Stimulated activated CD4-positive, alpha-beta T cell treated with anti-CD3 and anti-CD28 coated beads, Interleukin-2, amount 100 ng/mL, for 48 hours (primary cell): ENCODE measurements at regions not wholly inside any gene's neighbourhood (a gene's known extent, or its start where the extent isn't known, plus 50 kb on each side); places are given as distances from the start of the nearest gene placed in this dataset.
A peak's percentile ranks its signal among the peaks of the same experiment; 100 is the strongest.
"Not testable (repeated sequence)": the region's sequence is repeated elsewhere in the genome, so short reads cannot be mapped to it uniquely, and the experiment has no call there.

Source experiments
- DNase-seq, 2 donors: peaks; one replicate each; pipeline ENCODE4 v3.0.0-alpha.2; 2020

GRCh38 chr12:11540156-11540555 lies 109.3 kb upstream of the ETV6 start:
- no peak for DNase-seq

GRCh38 chr12:11540615-11541310 lies 108.7 kb upstream of the ETV6 start:
- no peak for DNase-seq

GRCh38 chr12:11542599-11542998 lies 106.9 kb upstream of the ETV6 start:
- no peak for DNase-seq

- no peak for DNase-seq
Measured at GRCh38 chr12:11543457-11544158, 105.9 kb upstream of the ETV6 start.

GRCh38 chr12:11545484-11546330 lies 103.8 kb upstream of the ETV6 start:
- DNase-seq, result peak; percentile 23 to 31

- DNase-seq, result not testable (repeated sequence)
Measured at GRCh38 chr12:11546582-11547270, 102.7 kb upstream of the ETV6 start.

GRCh38 chr12:11547271-11547646 lies 102.2 kb upstream of the ETV6 start:
- DNase-seq, result not testable (repeated sequence)

GRCh38 chr12:11549119-11549518 lies 100.4 kb upstream of the ETV6 start:
- DNase-seq, result no peak

GRCh38 chr12:11553871-11554533 lies 95.5 kb upstream of the ETV6 start:
- peak; percentile 47 to 51 for DNase-seq

- no peak for DNase-seq
Measured at GRCh38 chr12:11555195-11555594, 94.3 kb upstream of the ETV6 start.

GRCh38 chr12:11555743-11556625 lies 93.5 kb upstream of the ETV6 start:
- no peak for DNase-seq

- no peak for DNase-seq
Measured at GRCh38 chr12:11556682-11557081, 92.8 kb upstream of the ETV6 start.

- DNase-seq, result no peak
Measured at GRCh38 chr12:11559626-11560340, 89.7 kb upstream of the ETV6 start.

GRCh38 chr12:11561411-11561810 lies 88.1 kb upstream of the ETV6 start:
- no peak for DNase-seq

- DNase-seq, result no peak
Measured at GRCh38 chr12:11563785-11564739, 85.4 kb upstream of the ETV6 start.

GRCh38 chr12:11564984-11565651 lies 84.4 kb upstream of the ETV6 start:
- DNase-seq, result no peak

GRCh38 chr12:11565752-11566151 lies 83.7 kb upstream of the ETV6 start:
- no peak for DNase-seq

- DNase-seq, result no peak
Measured at GRCh38 chr12:11568155-11568761, 81.2 kb upstream of the ETV6 start.
